ENCODE measurements at regions not wholly inside any gene's neighbourhood (a gene's known extent, or its start where the extent isn't known, plus 50 kb on each side); places are given as distances from the start of the nearest gene placed in this dataset.

GRCh38 chr2:38466876-38467767 is 90.0 kb upstream of the ATL2 start:
- peaks cover 14% of the 10 kb centered on the region for H3K27me3 ChIP-seq (ENCODE audit: control insufficient read depth, insufficient read depth, low read length)
- no peaks in the 10 kb centered on the region for H3K36me3 ChIP-seq (ENCODE audit: control insufficient read depth, insufficient read depth, low read length)
- TF ChIP-seq, protein P1, sequence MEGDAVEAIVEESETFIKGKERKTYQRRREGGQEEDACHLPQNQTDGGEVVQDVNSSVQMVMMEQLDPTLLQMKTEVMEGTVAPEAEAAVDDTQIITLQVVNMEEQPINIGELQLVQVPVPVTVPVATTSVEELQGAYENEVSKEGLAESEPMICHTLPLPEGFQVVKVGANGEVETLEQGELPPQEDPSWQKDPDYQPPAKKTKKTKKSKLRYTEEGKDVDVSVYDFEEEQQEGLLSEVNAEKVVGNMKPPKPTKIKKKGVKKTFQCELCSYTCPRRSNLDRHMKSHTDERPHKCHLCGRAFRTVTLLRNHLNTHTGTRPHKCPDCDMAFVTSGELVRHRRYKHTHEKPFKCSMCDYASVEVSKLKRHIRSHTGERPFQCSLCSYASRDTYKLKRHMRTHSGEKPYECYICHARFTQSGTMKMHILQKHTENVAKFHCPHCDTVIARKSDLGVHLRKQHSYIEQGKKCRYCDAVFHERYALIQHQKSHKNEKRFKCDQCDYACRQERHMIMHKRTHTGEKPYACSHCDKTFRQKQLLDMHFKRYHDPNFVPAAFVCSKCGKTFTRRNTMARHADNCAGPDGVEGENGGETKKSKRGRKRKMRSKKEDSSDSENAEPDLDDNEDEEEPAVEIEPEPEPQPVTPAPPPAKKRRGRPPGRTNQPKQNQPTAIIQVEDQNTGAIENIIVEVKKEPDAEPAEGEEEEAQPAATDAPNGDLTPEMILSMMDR (IDR thresholded peaks at IDR 0.05; ENCODE audit: insufficient read depth, low read depth, low read length), result no peak
- no peak overlapping the region for H3K4me3 ChIP-seq (ENCODE audit: low read depth, low read length)
- CTCF ChIA-PET, result interaction anchor here (0.6 to 1.2 kb wide), 6 partner anchors 10 to 266 kb away, joined by 3 to 4 read pairs (median 3); no protein-coding TSS in a partner anchor
- POLR2A ChIA-PET, result no interaction called here
- DNase-seq (ENCODE audit: low read depth), result no peak

DNA sequence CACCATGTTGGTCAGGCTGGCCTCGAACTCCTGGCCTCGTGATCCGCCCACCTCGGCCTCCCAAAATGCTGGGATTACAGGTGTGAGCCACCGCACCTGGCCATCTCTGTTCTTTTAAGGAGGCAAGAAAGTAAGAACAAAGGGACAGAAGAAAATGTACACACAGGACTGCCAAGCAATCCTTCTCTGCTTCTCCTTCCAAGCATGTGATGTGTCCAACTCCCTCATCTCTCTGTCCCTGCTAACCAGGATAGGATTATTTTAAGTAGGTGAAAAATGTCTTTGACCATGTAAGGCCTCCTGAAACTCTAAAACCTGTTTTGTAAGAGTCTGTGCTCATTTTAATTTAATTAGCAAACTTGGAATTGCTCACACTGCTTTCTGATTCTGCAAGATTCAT is 89.3 kb upstream of the ATL2 start:
- H3K36me3 ChIP-seq (ENCODE audit: control insufficient read depth, insufficient read depth, low read length), result no peaks in the 10 kb centered on the region
- no peak for DNase-seq (ENCODE audit: low read depth)
- TF ChIP-seq, protein P1 (IDR thresholded peaks at IDR 0.05; ENCODE audit: insufficient read depth, low read depth, low read length), result no peak
- CTCF ChIA-PET, result interaction anchor here (1.2 to 1.3 kb wide), 4 partner anchors 11 to 151 kb away, joined by 3 to 5 read pairs (median 4); no protein-coding TSS in a partner anchor
- peaks cover 14% of the 10 kb centered on the region for H3K27me3 ChIP-seq (ENCODE audit: control insufficient read depth, insufficient read depth, low read length)
- no peak overlapping the region for H3K4me3 ChIP-seq (ENCODE audit: low read depth, low read length)
- POLR2A ChIA-PET, result no interaction called here

DNA sequence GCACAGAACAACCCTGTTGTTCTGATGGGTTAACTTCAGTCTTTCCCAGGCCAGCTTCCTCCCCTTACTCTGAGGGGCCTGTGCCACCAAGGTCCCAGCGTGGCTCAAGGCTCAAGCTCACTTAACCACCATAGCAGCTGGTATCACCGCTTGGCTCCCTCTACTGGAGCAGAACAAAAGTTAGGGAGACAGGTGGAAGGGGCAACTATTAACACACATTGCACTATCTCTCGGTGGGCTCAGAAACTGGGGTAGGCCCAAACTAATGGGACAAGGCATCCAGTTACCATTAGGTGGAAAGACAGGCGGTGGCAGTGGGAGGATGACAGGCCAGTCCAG is 88.7 kb upstream of the ATL2 start:
- Histone ChIP-seq H3K4me3 (ENCODE audit: low read depth, low read length) (no peak overlapping the region), H3K27me3 (ENCODE audit: control insufficient read depth, insufficient read depth, low read length) (peaks cover 12% of the 10 kb centered on the region), H3K36me3 (ENCODE audit: control insufficient read depth, insufficient read depth, low read length) (no peaks in the 10 kb centered on the region)
- TF ChIP-seq, protein P1 (IDR thresholded peaks at IDR 0.05; ENCODE audit: insufficient read depth, low read depth, low read length), result peak; percentile 59
- ChIA-PET POLR2A (no interaction called here), CTCF (interaction anchor here (0.6 to 1.4 kb wide), 15 partner anchors 9 to 265 kb away, joined by 3 to 7 read pairs (median 4); no protein-coding TSS in a partner anchor)
- DNase-seq (ENCODE audit: low read depth), result no peak

DNA sequence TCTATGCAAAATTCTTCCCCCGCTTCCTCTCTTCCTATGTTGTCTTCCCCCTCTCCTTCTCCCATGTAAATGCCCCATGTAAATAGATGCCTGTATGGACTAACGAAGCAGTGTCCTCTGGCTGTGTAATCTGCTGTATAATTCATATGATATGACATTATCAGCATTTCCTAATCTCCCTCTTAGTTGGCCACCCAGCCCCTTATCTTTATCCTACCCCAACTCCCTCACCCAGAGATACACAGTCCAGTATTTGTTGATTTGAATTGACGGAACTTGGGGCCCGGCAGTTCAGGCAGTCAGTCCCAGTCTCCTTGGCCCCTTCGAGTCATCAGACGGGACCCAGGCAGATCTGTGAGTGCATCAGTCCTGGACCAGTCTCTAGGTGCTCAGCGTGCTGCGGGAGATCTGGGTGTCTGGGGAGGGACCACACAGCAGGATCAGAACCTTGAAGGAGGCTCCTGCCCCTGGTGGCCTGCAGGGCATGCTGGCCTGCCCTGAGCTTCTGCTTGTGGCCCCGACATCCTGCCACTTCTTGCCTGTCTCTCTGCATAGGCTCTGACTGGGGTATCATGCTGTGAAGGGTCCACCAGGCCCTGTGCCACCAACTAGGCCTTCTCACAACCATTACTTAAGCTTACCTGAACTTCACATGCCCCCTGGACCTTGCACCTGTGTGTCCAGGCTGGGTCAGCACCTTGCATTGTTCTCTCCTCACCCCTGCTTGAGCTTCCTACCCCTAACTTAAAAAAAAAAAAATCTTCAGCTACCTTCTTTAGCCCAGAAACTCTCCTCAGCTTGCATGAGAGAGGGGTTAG is 88.1 kb upstream of the ATL2 start:
- Histone ChIP-seq H3K36me3 (ENCODE audit: control insufficient read depth, insufficient read depth, low read length) (no peaks in the 10 kb centered on the region), H3K4me3 (ENCODE audit: low read depth, low read length) (no peak overlapping the region), H3K27me3 (ENCODE audit: control insufficient read depth, insufficient read depth, low read length) (peaks cover 12% of the 10 kb centered on the region)
- POLR2A ChIA-PET, result no interaction called here
- no peak for DNase-seq (ENCODE audit: low read depth)
- CTCF ChIA-PET, result interaction anchor here (0.6 to 1.4 kb wide), 15 partner anchors 8 to 266 kb away, joined by 3 to 7 read pairs (median 4); no protein-coding TSS in a partner anchor
- TF ChIP-seq, protein P1 (IDR thresholded peaks at IDR 0.05; ENCODE audit: insufficient read depth, low read depth, low read length), result no peak

- TF ChIP-seq, protein P1 (IDR thresholded peaks at IDR 0.05; ENCODE audit: insufficient read depth, low read depth, low read length), result no peak
- ChIA-PET POLR2A (no interaction called here), CTCF (no interaction called here)
- Histone ChIP-seq H3K27me3 (ENCODE audit: control insufficient read depth, insufficient read depth, low read length) (peaks cover 9% of the 10 kb centered on the region), H3K36me3 (ENCODE audit: control insufficient read depth, insufficient read depth, low read length) (no peaks in the 10 kb centered on the region), H3K4me3 (ENCODE audit: low read depth, low read length) (no peak overlapping the region)
- no peak for DNase-seq (ENCODE audit: low read depth)
Measured at GRCh38 chr2:38463752-38464151, 86.7 kb upstream of the ATL2 start.

Data from BJ (cell line).